Naive B cell (primary cell): ENCODE measurements at regions not wholly inside any gene's neighbourhood (a gene's known extent, or its start where the extent isn't known, plus 50 kb on each side); places are given as distances from the start of the nearest gene placed in this dataset.

ENCODE experiments used
- ATAC-seq, 2 donors: fragments of 150-1000 bp; cut with Tn5 transposase; 2 replicates each; pipeline ENCODE4 v1.10.0; 2021; ENCODE audit warnings: low read depth in 2 of 2, mild to moderate bottlenecking in 2 of 2, moderate library complexity in 2 of 2
- DNase-seq: peaks from one replicate; pipeline ENCODE4 v3.0.0; 2022
- H3K27ac Mint-ChIP-seq, 6 donors: one replicate each; pipeline ENCODE4 v1.8.0; 2020 to 2022; ENCODE audit warnings: mild to moderate bottlenecking in 6 of 6, mixed read lengths in 6 of 6, moderate library complexity in 5 of 6, inconsistent platforms in 2 of 6
- H3K27me3 Mint-ChIP-seq, 3 donors: one replicate each; pipeline ENCODE4 v1.8.0; 2021 to 2022; ENCODE audit warnings: mixed read lengths in 3 of 3, mild to moderate bottlenecking in 1 of 3
- H3K36me3 Mint-ChIP-seq, 2 donors: one replicate each; pipeline ENCODE4 v1.8.0; 2020 to 2022; ENCODE audit warnings: mixed read lengths in 2 of 2, inconsistent platforms in 1 of 2, mild to moderate bottlenecking in 1 of 2
- H3K4me1 Mint-ChIP-seq, 3 donors: one replicate each; pipeline ENCODE4 v1.8.0; 2020 to 2022; ENCODE audit warnings: mixed read lengths in 3 of 3, inconsistent platforms in 1 of 3, mild to moderate bottlenecking in 1 of 3, moderate library complexity in 1 of 3
- H3K4me3 Mint-ChIP-seq, 8 donors: one replicate each; pipeline ENCODE4 v1.8.0; 2020 to 2022; ENCODE audit warnings: mild to moderate bottlenecking in 8 of 8, mixed read lengths in 8 of 8, moderate library complexity in 8 of 8, inconsistent platforms in 2 of 8
- H3K9me3 Mint-ChIP-seq, 7 donors: one replicate each; pipeline ENCODE4 v1.8.0; 2020 to 2022; ENCODE audit warnings: mixed read lengths in 7 of 7, mild to moderate bottlenecking in 5 of 7, inconsistent platforms in 2 of 7, moderate library complexity in 1 of 7

GRCh38 chr7:46518713-46519112 lies 597.6 kb upstream of the IGFBP3 start:
- ATAC-seq, result no peak

DNA sequence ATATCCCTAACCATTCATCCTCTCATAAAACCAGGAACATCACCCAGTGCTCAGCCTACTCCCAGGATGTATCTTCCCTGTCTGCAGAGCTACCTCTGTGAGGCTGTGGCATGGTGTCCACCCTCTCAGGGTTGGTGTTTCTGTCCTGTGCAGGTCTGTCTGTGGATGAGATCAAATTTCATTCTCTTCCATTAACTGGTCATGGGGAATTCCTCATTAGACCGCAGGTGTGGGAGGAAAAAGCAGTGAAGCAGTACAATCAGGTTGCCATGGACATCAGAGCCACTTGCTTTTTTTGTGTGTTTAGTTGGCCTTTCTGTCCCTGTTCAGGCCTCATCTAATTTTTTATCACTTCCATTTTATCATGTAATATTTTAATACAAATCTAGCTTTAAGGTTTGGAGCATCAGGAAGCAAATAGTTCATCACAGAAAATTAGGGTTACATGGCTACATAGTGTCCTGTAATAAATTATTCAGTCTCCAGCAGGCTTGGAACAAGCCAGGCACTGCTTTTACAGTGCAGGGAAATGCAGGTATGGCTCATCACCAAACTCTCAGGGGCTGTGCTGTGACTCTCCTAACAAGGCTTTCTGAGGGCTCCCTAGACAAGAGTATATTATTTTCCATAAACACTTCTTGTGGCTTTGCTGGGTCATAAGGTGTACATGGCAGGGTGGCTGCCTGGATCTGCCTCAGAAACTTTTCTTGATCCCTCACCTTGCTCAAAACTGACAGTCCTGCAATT lies 594.9 kb upstream of the IGFBP3 start:
- Mint-ChIP-seq H3K36me3 (no peaks in the 10 kb centered on the region), H3K4me1 (no peaks in the 10 kb centered on the region), H3K4me3 (no peak overlapping the region), H3K9me3 (peaks cover 0 to 10% (median 2%) of the 10 kb centered on the region in 7 donors), H3K27ac (no peak overlapping the region), H3K27me3 (no peaks in the 10 kb centered on the region)
- DNase-seq (no peak), ATAC-seq (no peak)

More at GRCh38 chr7:46518713-46519112, 597.6 kb upstream of the IGFBP3 start:
- Mint-ChIP-seq H3K36me3 (no peaks in the 10 kb centered on the region), H3K27me3 (no peaks in the 10 kb centered on the region), H3K4me1 (no peaks in the 10 kb centered on the region), H3K27ac (no peak overlapping the region), H3K4me3 (no peak overlapping the region), H3K9me3 (peaks cover 0 to 7% (median 3%) of the 10 kb centered on the region in 7 donors)
- no peak for DNase-seq

DNA sequence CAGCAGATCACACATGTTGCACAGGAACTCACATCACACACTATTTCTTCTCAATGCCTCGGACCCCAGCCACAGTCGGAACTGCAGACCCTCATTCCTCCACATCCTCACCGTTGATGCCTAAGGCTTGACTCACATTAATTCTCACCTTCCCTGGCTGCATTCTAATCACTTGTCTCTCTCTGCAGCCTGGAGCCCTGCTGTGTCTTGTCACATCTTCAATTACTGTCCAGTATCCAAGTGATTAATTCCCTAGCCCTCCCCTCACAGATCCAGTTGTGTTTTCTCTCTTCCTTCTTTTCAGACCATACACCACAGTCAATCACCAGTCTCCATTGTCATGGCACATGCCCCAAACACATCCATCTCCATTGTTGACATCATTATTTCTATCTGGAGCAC lies 592.4 kb upstream of the IGFBP3 start:
- H3K27me3 Mint-ChIP-seq, result no peaks in the 10 kb centered on the region
- H3K4me1 Mint-ChIP-seq, result no peaks in the 10 kb centered on the region
- H3K36me3 Mint-ChIP-seq, result no peaks in the 10 kb centered on the region

GRCh38 chr7:46512891-46513413 lies 591.9 kb upstream of the IGFBP3 start:
- no peak for DNase-seq
- Mint-ChIP-seq H3K4me3 (no peak overlapping the region), H3K9me3 (peaks cover 0 to 10% (median 4%) of the 10 kb centered on the region in 7 donors)

More for the DNA sequence above, 592.4 kb upstream of the IGFBP3 start:
- Mint-ChIP-seq H3K9me3 (peaks cover 0 to 10% (median 2%) of the 10 kb centered on the region in 7 donors), H3K4me3 (no peak overlapping the region), H3K27ac (no peak overlapping the region)
- no peak for ATAC-seq
- DNase-seq, result no peak

GRCh38 chr7:46511442-46512215 lies 590.6 kb upstream of the IGFBP3 start:
- Mint-ChIP-seq H3K9me3 (peaks cover 0 to 13% (median 4%) of the 10 kb centered on the region in 7 donors), H3K4me1 (no peaks in the 10 kb centered on the region), H3K27ac (no peak overlapping the region), H3K27me3 (no peaks in the 10 kb centered on the region), H3K4me3 (no peak overlapping the region), H3K36me3 (no peaks in the 10 kb centered on the region)
- ATAC-seq, result no peak
- DNase-seq, result no peak

More at GRCh38 chr7:46512891-46513413, 591.9 kb upstream of the IGFBP3 start:
- no peaks in the 10 kb centered on the region for H3K27me3 Mint-ChIP-seq
- no peaks in the 10 kb centered on the region for H3K4me1 Mint-ChIP-seq
- H3K36me3 Mint-ChIP-seq, result no peaks in the 10 kb centered on the region
- no peak overlapping the region for H3K27ac Mint-ChIP-seq
- ATAC-seq, result no peak

GRCh38 chr7:46508583-46508982 lies 587.5 kb upstream of the IGFBP3 start:
- no peak overlapping the region for H3K4me3 Mint-ChIP-seq
- peaks cover 0 to 15% (median 10%) of the 10 kb centered on the region in 7 donors for H3K9me3 Mint-ChIP-seq
- ATAC-seq (no peak), DNase-seq (no peak)
- peaks cover 0 to 8% of the 10 kb centered on the region in 2 donors for H3K36me3 Mint-ChIP-seq
- H3K27ac Mint-ChIP-seq, result peak overlapping the region in 1 of 6 donors; percentile 13
- H3K27me3 Mint-ChIP-seq, result no peaks in the 10 kb centered on the region
- H3K4me1 Mint-ChIP-seq, result no peaks in the 10 kb centered on the region

GRCh38 chr7:46507560-46507959 lies 586.5 kb upstream of the IGFBP3 start:
- Mint-ChIP-seq H3K27ac (no peak overlapping the region), H3K36me3 (peaks cover 0 to 8% of the 10 kb centered on the region in 2 donors), H3K4me3 (no peak overlapping the region), H3K27me3 (no peaks in the 10 kb centered on the region), H3K4me1 (no peaks in the 10 kb centered on the region), H3K9me3 (peaks cover 0 to 17% (median 10%) of the 10 kb centered on the region in 7 donors)
- DNase-seq, result no peak
- no peak for ATAC-seq

DNA sequence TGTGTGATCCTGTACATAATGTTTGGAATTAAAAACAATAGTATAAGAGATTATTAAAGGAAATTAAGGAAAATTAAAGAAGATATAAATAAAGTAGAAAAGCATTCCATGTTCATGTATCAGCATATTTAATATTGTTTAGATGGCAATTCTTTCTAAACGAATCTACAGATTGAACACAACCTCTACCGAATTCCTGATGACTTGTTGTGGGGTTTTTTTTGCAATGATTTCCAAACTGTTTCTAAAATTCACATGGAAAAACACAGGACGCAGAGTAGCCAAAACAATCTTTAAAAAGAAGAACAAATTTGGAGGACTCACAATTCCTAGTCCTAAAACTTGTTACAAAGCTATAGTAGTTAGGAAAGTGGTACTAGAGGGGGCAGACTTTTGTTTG lies 573.4 kb upstream of the IGFBP3 start:
- DNase-seq (no peak), ATAC-seq (no peak)
- no peak overlapping the region for H3K4me3 Mint-ChIP-seq
- H3K27ac Mint-ChIP-seq, result no peak overlapping the region
- H3K9me3 Mint-ChIP-seq, result peaks cover 9 to 35% (median 15%) of the 10 kb centered on the region in 7 donors
- no peaks in the 10 kb centered on the region for H3K27me3 Mint-ChIP-seq
- no peaks in the 10 kb centered on the region for H3K4me1 Mint-ChIP-seq
- H3K36me3 Mint-ChIP-seq, result peaks cover 0 to 8% of the 10 kb centered on the region in 2 donors

- no peaks in the 10 kb centered on the region for H3K27me3 Mint-ChIP-seq
- H3K36me3 Mint-ChIP-seq, result peaks cover 0 to 8% of the 10 kb centered on the region in 2 donors
- H3K4me3 Mint-ChIP-seq, result no peak overlapping the region
- H3K27ac Mint-ChIP-seq, result peak overlapping the region in 1 of 6 donors; percentile 10
- no peak for ATAC-seq
- H3K4me1 Mint-ChIP-seq, result no peaks in the 10 kb centered on the region
- no peak for DNase-seq
- peaks cover 8 to 34% (median 14%) of the 10 kb centered on the region in 7 donors for H3K9me3 Mint-ChIP-seq
These were observed 573.0 kb upstream of the IGFBP3 start for GRCh38 chr7:46494028-46494427.

- Mint-ChIP-seq H3K27ac (no peak overlapping the region), H3K27me3 (no peaks in the 10 kb centered on the region), H3K4me1 (no peaks in the 10 kb centered on the region), H3K36me3 (peaks cover 0 to 3% of the 10 kb centered on the region in 2 donors), H3K9me3 (peaks cover 6 to 26% (median 11%) of the 10 kb centered on the region in 7 donors), H3K4me3 (no peak overlapping the region)
- no peak for ATAC-seq
- no peak for DNase-seq
These were observed 572.1 kb upstream of the IGFBP3 start for GRCh38 chr7:46493196-46493595.

GRCh38 chr7:46492466-46492865 lies 571.4 kb upstream of the IGFBP3 start:
- ATAC-seq, result no peak
- DNase-seq, result no peak
- Mint-ChIP-seq H3K4me3 (no peak overlapping the region), H3K36me3 (no peaks in the 10 kb centered on the region), H3K27me3 (no peaks in the 10 kb centered on the region), H3K9me3 (peaks cover 3 to 24% (median 10%) of the 10 kb centered on the region in 7 donors), H3K27ac (no peak overlapping the region), H3K4me1 (no peaks in the 10 kb centered on the region)

DNA sequence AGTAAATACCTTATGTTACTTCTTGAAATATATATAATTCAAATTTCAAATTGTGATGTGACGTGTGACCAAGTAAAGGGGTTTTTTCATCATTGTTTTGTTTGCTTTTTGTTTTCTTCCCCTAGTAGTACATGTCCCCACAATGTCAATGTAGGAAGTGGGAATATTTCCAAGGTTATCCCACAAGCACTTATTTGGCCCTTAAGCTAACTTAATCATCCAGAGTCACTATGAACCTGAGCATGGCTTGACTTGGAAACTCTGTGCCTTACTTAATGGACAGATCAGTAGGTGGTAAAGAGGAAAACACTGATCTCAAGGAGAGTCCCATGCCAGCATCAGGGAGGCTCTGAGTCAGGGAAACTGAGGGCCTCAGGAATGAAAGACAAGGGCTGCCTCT lies 569.3 kb upstream of the IGFBP3 start:
- Mint-ChIP-seq H3K4me3 (no peak overlapping the region), H3K27me3 (no peaks in the 10 kb centered on the region), H3K4me1 (no peaks in the 10 kb centered on the region), H3K27ac (no peak overlapping the region), H3K9me3 (peaks cover 3 to 10% (median 4%) of the 10 kb centered on the region in 7 donors), H3K36me3 (no peaks in the 10 kb centered on the region)
- DNase-seq, result no peak
- ATAC-seq, result no peak

GRCh38 chr7:46489106-46489505 lies 568.0 kb upstream of the IGFBP3 start:
- Mint-ChIP-seq H3K27me3 (no peaks in the 10 kb centered on the region), H3K4me3 (no peak overlapping the region), H3K4me1 (no peaks in the 10 kb centered on the region), H3K36me3 (no peaks in the 10 kb centered on the region), H3K9me3 (peaks cover 1 to 8% (median 4%) of the 10 kb centered on the region in 7 donors), H3K27ac (no peak overlapping the region)
- ATAC-seq (no peak), DNase-seq (no peak)

- peaks cover 0 to 12% (median 4%) of the 10 kb centered on the region in 7 donors for H3K9me3 Mint-ChIP-seq
- no peaks in the 10 kb centered on the region for H3K4me1 Mint-ChIP-seq
- H3K4me3 Mint-ChIP-seq, result no peak overlapping the region
- H3K27ac Mint-ChIP-seq, result no peak overlapping the region
- DNase-seq, result no peak
- no peaks in the 10 kb centered on the region for H3K36me3 Mint-ChIP-seq
- no peaks in the 10 kb centered on the region for H3K27me3 Mint-ChIP-seq
- no peak for ATAC-seq
These were observed 567.5 kb upstream of the IGFBP3 start for GRCh38 chr7:46488607-46489006.
